Activated CD4-positive, alpha-beta T cell treated with anti-CD3 and anti-CD28 coated beads, Interleukin-2, amount 50 U/mL, for 48 hours (primary cell): ENCODE measurements at regions not wholly inside any gene's neighbourhood (a gene's known extent, or its start where the extent isn't known, plus 50 kb on each side); places are given as distances from the start of the nearest gene placed in this dataset.

Source experiments
- DNase-seq, 2 experiments: peaks; one replicate each; pipeline ENCODE4 v3.0.0-alpha.2; 2020

DNA sequence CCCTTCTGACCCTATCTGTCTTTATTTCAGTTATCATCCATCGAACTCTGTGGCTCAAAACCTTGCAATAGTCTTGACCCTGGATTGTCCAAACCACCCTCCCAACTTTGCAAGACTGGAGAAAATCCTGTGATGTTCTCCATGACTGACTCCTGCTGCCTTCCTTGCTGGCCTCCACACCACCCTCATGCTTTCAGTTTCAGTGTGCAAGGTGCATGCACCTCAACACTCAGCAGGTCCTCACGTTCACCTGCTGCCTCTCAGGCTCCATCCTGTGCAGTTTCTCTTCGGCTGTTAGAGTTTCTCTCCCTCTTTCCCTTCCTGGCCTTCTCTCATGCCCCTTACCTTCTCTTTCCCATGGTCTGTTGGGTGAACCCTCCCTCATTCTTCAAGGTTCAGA is 59.4 kb upstream of the ASIC2 start:
- DNase-seq = no peak

DNA sequence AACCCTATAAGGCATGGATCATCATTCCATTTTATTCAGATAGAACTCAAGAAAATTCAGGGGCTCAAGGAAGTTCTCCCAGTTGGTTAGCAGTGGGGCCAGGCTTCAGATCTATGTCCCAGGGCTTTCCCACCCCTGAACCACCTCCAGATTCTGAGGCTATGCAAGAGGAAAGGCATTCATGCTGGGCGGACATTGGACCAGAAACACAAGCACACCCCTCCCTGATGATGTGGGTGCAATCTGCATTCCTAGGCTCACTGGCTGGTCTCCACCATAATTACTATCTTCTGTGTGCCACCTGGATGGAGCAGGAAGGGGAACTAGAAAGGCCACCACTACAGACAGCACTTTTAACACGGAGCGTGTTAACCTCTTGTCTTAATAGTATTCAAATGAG is 63.2 kb upstream of the ASIC2 start:
- no peak for DNase-seq

DNA sequence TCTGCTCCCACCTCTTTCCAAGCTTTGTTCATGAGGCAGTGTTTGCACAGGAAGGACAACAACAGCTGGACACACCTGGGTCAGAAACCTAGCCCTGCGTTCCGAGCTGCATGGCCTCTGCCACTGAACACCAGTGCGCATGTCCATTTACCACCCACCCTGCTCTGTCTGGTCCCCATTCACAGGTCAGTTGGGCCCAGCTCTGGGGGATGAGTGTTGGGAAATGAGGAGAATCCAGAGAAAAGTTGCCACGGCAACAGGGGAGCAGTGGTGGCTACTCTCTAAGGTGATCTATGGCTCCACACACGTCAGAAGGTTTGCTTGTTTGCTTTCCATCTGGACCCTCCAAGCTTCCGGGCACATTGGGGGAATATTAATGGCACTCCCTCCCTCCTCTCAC is 70.4 kb upstream of the ASIC2 start:
- no peak for DNase-seq

DNA sequence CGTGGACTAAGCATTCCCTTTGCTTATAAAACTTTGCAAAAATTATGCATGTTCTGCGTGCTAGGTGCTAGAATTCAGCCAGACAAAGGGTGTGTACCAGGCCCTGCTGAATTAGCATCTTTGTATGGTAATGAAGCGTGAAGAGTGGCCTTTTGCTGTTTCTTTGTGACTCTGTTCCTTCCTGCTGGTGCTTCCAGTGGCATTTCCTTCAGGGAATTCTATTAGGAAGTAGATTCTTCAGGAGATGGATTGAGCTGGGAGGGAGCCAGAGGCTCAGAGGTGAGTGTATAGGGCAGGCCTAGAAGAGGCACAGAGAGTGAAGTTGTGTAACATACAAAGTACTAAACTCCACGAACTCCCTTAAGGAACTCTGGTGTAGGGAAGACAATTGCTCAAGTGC is 73.9 kb upstream of the ASIC2 start:
- DNase-seq = no peak

DNA sequence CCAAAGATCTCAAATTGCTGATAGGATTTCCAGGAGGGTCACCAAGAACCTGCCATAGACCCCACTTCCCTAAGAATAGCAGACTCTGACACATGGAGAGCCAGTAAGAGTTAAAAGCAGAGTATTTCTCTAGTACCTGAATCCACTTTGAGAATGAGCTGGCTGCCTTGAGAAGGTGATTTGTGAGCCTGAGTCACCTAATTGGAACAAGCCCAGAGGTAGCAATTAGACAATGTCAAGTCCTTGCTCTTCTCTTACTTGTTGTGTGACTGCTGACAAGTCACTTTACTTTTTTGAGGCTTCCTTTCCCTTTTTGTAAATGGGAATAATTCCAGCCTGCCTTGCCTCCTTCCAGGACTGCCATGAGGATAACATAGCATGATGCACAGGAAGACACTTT is 76.1 kb upstream of the ASIC2 start:
- DNase-seq = no peak

DNA sequence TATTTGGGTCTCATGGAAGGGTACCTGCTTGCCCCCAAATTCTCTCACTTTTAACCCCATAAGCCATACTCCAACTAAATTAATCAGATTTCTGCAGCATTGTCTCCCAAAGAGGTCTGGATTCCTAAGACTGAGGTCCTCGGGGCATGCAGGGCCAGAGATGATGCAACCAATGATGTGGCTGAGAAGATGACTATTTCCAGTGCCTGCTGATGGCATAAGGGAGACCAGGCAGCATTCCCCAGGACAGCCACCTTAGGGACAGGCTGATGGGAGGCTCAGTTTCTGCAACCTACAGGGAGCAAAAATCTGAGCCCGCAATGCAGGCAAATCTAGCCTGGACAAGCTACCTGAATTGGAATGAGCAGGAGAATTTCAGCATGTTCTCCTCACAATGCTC is 76.8 kb upstream of the ASIC2 start:
- no peak for DNase-seq

DNA sequence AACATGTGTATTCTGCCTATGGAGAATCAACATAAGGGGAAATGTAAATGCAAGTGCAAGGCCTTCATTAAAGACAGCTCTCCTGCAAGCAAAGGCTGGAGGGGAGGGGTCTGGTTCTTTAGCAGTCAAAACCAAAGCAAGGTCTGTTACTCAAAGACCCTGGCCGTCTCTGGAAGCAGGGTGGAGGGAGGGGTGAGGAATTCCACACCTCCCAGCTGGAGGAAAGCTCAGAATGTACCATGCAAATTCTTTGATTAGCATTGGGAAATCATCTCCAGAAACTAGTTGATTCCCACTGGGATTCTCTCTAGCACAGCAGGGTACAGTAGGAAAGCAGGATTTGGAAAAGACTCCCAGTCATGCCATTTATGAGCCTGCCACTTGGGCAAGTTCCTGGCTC is 77.3 kb upstream of the ASIC2 start:
- no peak for DNase-seq

DNA sequence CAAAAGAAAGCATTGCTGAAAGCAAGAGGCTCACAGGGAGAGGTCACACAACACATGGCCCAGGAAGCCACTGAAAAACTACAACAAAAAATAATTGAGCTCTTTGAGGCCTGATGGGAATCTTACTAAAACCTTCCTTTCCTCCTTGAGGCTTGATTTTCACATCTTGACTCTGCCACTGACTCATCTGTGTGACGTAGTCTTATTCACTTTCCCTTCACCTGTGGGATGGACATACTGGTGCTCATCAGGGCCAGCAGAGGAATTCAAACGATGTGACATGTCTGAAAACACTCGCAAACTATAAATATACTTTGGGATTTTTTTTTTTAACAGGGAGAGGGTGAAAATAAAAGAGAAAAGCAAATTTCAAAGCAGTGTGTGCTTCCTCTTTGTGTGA is 78.3 kb upstream of the ASIC2 start:
- DNase-seq = no peak

DNA sequence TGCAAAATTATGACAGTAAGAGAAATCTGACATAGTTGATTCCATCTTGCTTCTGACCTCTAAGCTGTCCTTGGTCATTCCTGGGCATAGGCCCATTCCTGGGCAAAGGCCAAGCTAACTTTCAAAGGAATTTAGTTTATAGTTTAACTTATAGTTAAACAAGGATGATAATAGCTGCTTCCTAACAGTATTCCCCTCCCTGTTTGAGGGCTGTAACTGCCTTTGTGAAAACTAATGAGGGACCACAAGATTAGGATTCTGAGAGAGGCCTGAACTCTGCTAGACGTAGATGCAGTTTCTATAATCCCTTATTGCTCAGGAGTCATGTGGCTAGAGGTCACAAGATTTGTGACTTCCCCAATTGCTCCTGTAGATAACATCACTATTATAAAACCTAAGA is 80.2 kb upstream of the ASIC2 start:
- DNase-seq = no peak

DNA sequence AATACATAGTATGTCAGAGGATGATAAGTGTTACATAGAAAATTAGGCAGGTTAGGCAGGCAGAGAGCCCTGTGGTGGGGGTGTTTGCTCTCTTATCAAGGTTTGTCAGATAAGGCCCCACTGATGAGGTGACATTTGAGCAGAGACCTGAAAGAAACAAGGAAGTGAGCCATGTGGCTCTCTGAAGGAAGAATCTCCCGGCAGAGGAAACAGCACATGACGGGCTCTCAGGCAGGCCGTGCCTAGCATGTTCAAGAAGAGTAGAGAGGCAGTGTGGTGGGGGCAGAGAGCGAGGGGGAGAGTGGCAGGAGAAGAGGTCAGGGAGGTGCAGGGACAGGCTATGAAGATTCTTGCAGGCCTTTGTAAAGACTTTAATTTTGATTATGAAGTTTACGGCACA is 82.0 kb upstream of the ASIC2 start:
- DNase-seq = no peak

DNA sequence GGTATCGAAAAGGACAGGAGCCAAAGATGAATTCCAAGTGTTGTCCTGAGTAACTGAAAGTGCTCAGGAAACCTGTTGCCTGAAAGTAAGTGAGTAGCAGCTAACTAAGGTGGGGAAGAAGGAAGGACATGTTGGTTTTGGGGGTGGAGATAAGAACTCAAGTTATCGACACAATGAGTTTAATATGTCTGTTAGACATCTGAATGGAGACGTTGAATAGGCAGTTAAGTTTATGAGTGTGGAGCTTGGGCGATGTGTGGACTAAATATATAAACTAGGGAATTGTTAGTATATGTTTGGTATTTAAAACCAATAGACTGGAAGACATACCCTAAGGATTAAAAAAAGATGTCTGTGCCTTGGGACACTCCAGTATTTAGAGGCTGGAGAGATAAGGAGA is 82.7 kb upstream of the ASIC2 start:
- no peak for DNase-seq

DNA sequence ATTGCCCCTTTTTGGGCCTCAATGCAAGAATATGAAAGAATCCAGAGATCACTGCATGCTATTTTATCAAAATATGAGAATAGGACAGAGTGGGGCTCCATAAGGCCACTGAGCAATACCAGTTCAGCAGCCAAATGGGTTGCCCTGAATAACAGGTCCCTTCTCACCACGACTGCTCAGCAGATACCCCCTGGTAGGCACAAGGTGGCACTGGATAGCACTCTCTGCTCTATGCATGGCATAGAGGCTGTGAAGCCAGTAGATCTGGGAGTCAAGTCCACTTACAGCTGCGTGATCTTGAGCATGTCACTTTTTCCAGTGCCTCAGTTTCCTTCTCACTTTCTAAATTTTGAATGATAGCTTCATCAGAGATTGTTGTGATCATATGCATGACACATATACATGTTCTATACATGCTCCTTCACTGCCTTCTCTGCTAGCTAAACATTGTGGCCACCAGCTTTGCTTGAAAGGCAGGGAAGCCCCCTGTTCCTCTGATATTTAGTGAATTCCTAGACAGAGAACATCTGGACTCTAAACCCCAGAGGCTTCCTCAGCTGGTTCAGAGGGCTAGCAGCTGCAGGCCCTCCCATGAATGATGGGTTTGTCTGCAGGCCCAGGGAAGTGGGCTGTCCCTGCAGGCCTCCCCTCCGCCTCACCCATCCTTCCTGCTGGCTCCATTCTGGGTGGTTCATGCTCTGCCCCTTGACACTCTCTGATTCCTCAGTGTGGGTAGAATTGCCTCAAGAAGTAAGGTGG is 84.9 kb upstream of the ASIC2 start:
- DNase-seq = no peak

DNA sequence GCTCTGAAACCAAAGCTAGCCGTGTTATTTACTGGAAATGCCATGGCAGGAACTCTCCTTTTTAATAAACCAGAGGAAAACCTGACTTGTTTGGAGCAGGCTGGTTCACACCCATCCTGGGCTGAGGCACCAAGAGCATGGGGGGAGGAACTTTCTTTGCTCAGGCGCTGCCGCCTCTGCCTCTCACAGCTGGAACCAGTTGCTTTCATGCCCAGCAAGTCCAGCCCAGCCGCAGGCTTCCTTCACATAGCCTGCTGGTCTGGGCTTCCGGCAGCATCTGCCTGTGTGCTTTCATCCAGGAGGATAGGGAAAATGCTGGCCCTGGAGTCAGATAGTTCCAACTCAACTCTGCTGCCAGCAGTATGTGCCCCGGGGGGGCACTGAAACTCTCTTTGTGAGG is 88.1 kb upstream of the ASIC2 start:
- DNase-seq = no peak

DNA sequence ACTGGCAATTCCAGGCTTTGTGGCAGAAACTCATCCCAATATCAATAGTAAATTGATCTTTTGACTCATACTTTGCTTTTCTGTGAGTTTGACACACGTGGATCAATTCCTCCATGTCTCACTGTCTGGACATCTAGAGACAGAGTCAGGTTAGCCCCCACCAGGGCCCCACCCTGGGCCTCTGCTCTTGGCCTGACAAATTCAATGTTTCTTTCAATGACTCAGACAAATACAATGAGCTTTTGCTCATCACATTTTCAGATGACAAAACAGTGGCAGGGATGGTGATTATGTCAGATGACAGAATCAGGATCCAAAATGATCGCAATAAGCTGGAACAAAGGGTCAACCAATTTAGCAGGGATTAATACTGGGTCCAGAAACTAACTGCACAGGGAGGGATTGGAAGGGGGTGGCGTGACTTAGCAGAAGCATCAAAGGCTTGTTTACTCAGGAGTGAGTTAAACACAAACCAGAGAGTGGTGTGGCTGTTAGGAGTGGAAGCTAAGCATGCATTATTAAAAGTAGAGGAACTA is 90.5 kb upstream of the ASIC2 start:
- no peak for DNase-seq

DNA sequence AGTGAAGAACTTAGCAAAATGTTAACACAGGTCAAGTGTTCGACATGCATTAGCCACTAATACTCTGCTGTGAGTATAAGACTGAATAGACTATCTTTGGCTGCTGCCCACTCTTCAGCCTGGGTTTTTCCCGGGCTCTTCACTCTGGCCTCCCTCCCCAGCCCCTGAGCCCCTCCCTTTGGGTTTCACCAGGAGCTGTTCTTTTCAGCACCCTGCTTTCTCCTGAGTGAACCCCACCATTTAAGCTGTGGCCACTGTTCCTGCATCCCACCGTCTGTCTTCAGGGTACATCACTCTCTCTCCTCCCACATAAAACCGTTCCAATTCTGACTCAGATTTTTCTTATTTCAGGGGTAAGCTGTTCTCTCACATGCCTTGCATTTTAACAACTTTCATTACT is 92.0 kb upstream of the ASIC2 start:
- no peak for DNase-seq

DNA sequence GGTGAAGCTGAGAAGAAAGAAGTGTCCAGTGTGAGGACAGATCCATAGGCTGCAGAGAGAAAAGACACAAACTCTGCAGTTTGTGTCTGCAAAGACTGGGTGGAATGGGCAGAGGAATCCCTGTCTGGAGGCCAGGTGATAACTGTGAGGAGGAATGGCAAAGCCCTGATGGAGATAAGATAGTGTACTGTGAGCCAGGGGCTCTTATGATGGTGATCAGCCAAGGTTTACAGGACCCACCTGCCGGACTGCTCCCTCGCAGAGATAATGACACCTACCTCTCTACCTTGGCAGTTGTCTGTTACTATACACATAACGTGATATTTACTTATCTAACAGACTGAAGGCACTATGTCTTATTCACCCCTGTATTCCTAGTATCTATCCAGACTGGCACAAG is 92.6 kb upstream of the ASIC2 start:
- no peak for DNase-seq

DNA sequence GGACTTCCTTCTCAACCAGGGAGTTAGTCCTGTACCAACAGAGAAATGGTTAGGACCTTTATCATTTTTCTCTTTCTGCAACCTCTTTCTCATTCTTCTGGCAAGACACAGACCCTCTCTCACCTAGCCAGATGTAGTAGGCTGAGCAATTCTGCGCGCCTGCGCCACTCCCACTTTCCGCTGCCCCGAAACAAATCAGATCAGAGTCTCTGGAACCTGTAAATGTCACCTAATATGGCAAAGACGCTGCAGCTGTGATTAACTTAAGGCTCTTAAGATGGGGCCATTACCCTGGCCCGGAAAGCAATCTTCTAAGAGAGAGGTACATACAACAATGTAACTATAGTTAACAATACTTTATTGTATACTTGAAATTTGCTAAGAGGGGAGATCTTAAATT is 94.3 kb upstream of the ASIC2 start:
- DNase-seq = no peak

DNA sequence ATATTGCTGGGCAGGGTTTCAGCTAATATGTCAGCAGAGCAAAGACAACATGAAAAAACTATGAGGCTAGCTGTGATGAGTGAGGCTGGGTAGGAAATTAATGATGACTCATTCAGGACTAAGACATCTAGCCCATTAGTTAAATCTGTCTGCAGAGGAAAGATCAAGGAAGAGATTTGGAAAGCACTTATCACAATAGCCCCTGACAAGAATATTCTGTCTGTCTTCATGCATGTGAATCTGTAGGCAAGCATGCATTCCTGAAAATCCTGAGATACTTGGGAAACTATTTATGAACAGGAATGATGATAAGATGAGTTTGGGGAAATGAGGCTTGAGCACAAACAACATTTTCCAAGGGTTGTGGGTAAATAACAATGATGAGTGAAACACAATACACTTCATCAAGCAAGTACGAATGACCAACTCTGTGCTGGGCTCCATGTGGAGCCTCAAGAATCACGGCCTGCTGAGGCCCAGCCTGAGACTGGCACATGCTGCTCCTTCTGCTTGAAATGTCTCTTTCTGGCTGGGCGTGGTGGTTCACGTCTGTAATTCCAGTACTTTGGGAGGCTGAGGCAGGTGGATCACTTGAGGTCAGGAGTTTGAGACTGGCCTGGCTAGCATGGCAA is 96.5 kb upstream of the ASIC2 start:
- DNase-seq = no peak

DNA sequence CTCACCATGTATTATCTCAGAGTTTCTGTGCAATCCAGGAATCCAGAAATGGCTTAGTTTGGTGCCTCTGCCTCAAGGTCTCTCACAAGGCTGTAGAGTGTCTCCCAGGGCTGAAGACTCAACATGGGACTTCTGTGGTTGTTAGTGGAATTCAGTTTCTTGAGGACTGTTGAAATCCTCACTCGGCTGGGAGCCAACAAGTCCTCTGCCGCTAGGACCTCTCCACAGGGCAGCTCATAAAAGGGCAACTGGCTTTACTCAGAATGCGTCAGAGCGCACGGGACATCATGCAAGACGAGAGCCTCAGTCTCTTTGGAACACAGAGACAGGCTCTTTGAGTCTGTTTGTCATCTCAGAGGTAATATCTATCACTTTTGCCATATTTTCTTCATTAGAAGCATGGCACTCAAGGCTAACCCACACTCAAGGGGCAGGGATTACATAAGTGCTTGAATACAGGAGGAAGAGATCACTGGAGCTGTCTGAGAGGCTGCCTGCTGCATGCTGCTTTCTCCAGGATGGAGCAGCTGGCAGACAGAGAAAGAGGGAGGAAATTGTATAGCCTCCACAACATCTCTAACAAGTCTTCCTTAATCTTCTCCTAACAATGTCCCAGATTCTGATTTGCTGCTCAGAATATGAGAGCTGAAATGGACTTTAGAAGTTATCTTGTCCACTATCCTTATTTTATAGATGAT is 97.5 kb upstream of the ASIC2 start:
- no peak for DNase-seq

DNA sequence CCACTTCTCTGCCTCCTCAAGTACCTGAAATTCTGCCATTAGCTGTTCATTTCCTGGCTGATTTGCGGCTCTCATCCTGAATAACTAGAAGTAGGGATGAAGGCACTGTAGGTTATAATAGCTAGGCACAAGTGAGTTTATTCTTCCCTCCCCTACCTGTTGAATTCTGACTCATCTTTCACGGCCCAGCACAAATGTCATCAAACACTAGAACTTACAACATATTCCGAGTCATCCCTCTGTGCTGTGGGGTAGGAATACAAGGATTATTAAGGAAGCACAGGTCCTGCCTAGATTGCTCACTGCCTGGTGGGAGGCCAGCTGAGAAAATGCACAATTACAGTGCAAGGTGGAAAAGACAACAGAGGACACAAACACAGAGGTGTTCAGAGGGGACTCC is 103.7 kb upstream of the ASIC2 start:
- DNase-seq = no peak

DNA sequence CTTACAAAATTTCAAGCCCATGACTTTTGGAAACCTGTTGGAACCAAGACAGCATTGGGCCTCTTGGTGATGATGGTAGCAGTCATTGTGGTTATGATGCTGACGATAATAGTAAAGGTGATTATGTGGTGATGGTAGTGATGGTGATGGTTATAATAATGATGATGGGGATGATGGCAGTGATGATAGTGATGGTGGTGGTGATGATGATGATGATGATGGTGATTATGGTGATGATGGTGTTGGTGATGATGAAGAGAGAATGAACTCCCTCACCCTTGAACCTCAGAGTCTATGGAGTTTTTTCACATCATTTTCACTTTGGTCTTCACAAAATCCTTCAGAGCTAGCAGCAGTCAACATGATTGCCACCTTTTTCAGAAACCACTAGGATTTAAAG is 105.3 kb upstream of the ASIC2 start:
- DNase-seq = no peak

DNA sequence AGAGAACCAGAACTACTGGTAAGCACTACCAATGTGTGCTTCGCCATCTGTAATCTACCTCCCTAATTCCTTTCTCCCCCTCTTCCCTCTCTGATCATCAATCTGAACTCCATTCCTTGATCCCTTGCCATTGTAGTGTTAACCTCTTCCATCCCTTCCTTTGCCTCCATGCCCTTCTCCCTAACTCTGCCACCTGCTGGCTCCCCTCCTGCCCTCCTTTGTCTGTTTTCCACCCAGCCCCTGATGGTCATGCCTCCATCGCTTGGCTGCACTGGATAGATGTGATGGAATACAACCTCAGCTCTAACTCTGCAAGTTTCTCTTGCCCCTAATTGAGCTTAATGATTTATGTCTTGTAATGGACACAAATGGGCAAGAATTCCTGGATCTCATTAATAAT is 108.2 kb upstream of the ASIC2 start:
- no peak for DNase-seq

DNA sequence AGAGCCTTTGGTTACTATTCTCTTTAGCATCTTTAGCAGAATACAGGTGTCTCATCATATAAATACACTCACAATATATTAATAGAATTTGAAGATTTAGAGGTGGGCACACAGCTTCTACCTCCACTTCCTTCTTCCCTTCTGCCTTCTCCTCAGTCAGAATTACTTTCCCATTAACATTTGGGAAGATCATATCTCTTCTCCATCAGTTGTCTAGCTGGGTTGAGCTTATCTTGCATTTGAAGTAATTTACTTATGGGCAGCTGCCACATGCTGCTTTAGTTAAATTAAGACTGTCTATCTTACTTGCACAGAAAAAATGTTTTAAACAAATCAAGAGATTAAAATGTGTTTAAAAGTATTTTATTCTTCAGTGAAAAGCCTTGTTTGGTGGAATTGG is 110.1 kb upstream of the ASIC2 start:
- no peak for DNase-seq
